CD4-positive, alpha-beta T cell treated with Interleukin-6 at 100 ng/mL for 8 hours (primary cell): ENCODE measurements at regions not wholly inside any gene's neighbourhood (a gene's known extent, or its start where the extent isn't known, plus 50 kb on each side); places are given as distances from the start of the nearest gene placed in this dataset.
"Not testable (repeated sequence)": the region's sequence is repeated elsewhere in the genome, so short reads cannot be mapped to it uniquely, and the experiment has no call there.

Experiments used
- DNase-seq: peaks from one replicate; pipeline ENCODE4 v3.0.0-alpha.2; 2020; ENCODE audit warnings: mixed read lengths, low spot score

- DNase-seq: no peak
Observed at GRCh38 chr4:12447451-12447850, 1018.8 kb upstream of the HS3ST1 start.

- DNase-seq: no peak
Observed at GRCh38 chr4:12446657-12447185, 1018.0 kb upstream of the HS3ST1 start.

- no peak for DNase-seq
Observed at GRCh38 chr4:12446256-12446655, 1017.6 kb upstream of the HS3ST1 start.

- DNase-seq: no peak
Observed at GRCh38 chr4:12445711-12446235, 1017.1 kb upstream of the HS3ST1 start.

GRCh38 chr4:12439633-12440305 is 1011.1 kb upstream of the HS3ST1 start:
- DNase-seq: no peak

GRCh38 chr4:12431259-12431658 is 1002.6 kb upstream of the HS3ST1 start:
- not testable (repeated sequence) for DNase-seq

- no peak for DNase-seq
Observed at GRCh38 chr4:12421364-12421763, 992.7 kb upstream of the HS3ST1 start.

- no peak for DNase-seq
Observed at GRCh38 chr4:12416755-12417154, 988.1 kb upstream of the HS3ST1 start.

- DNase-seq: no peak
Observed at GRCh38 chr4:12414181-12414812, 985.6 kb upstream of the HS3ST1 start.

GRCh38 chr4:12411072-12411471 is 982.4 kb upstream of the HS3ST1 start:
- DNase-seq: no peak

- DNase-seq: no peak
Observed at GRCh38 chr4:12409507-12410190, 981.0 kb upstream of the HS3ST1 start.

GRCh38 chr4:12408364-12408763 is 979.7 kb upstream of the HS3ST1 start:
- DNase-seq: no peak

GRCh38 chr4:12403175-12403574 is 974.5 kb upstream of the HS3ST1 start:
- no peak for DNase-seq

- DNase-seq: no peak
Observed at GRCh38 chr4:12399781-12400180, 971.1 kb upstream of the HS3ST1 start.

- DNase-seq: no peak
Observed at GRCh38 chr4:12393631-12394262, 965.1 kb upstream of the HS3ST1 start.

GRCh38 chr4:12389604-12390003 is 960.9 kb upstream of the HS3ST1 start:
- no peak for DNase-seq

GRCh38 chr4:12382567-12382966 is 953.9 kb upstream of the HS3ST1 start:
- no peak for DNase-seq

GRCh38 chr4:12379191-12379590 is 950.5 kb upstream of the HS3ST1 start:
- no peak for DNase-seq

- DNase-seq: no peak
Observed at GRCh38 chr4:12375805-12376204, 947.1 kb upstream of the HS3ST1 start.

GRCh38 chr4:12365869-12366268 is 937.2 kb upstream of the HS3ST1 start:
- not testable (repeated sequence) for DNase-seq

GRCh38 chr4:12360391-12360790 is 931.7 kb upstream of the HS3ST1 start:
- DNase-seq: no peak

- DNase-seq: no peak
Observed at GRCh38 chr4:12359420-12359819, 930.7 kb upstream of the HS3ST1 start.
